HG02678 (cell line): ENCODE measurements at regions not wholly inside any gene's neighbourhood (a gene's known extent, or its start where the extent isn't known, plus 50 kb on each side); places are given as distances from the start of the nearest gene placed in this dataset.
"Not testable (repeated sequence)": the region's sequence is repeated elsewhere in the genome, so short reads cannot be mapped to it uniquely, and the experiment has no call there.

Source experiments
- ATAC-seq: cut with Tn5 transposase; IDR thresholded peaks from one replicate; pipeline ENCODE4 v1.9.1; 2021; ENCODE audit warnings: mild to moderate bottlenecking, moderate library complexity; ENCODE audit not compliant: unreplicated experiment

DNA sequence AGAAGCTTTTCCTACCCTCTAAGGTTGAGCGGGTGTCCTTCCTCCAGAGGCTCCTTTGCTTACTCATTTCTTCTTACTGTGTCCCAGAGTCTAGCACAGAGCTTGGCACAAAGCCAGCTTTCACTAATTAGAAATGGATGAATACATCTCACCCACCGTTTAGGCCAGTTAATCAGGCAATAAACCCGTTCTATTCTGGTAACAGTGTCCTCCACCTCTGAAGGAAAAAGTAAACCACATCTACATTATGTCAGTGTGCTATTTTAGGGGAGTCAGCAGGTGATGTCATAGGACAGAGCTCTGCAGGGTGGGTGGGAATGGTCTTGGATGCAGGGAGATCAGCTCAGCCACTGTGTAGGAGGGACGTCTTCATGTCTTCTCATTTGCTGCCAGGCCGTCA lies 109.2 kb downstream of the OSTF1 start:
- ATAC-seq = no peak

DNA sequence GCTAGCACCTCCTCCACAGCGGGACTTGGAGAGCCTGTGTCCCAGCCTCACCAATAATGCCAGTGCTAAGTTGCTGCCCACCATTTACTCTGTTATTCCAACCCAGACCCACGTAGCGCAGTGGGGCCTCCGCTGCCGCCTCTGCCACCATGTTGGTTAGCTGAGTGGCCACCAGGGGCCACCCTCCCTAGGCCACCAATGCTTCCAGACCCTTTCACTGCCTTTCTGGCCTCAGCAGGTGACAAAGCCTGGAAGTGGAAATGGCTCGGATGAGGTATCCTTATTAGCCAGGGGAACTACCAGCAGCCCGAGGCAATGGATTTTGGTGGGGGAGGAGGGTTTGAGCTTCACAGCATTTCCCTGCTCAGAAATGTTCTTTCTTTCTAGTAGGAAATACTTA lies 110.1 kb downstream of the OSTF1 start:
- ATAC-seq = no peak

DNA sequence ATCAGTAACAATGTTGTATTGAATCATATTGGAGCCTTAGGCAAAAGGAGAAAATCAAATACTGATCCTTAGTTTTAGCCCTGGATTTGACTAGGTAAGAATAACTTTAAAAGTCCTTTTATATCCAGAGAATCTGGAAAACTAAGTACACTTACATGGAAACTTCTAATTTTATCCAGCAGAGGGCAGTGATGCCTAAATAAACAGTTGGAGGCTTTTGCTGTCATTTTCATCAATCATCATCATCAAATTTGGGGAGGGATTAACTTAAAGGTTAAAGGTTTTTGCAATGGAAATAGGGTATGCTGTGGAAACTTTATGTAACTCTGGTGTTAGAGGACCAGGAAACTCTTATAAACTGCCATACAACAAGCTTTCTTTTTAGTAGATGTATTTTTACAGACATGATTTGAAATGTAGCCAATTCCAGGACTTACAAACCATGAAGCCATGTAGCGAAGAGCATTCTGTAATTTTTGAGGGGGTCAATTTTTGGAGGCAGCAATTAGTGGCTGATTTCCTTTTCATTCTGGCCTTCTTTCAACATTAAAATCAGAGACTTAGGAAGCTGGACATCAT lies 112.7 kb downstream of the OSTF1 start:
- no peak for ATAC-seq

DNA sequence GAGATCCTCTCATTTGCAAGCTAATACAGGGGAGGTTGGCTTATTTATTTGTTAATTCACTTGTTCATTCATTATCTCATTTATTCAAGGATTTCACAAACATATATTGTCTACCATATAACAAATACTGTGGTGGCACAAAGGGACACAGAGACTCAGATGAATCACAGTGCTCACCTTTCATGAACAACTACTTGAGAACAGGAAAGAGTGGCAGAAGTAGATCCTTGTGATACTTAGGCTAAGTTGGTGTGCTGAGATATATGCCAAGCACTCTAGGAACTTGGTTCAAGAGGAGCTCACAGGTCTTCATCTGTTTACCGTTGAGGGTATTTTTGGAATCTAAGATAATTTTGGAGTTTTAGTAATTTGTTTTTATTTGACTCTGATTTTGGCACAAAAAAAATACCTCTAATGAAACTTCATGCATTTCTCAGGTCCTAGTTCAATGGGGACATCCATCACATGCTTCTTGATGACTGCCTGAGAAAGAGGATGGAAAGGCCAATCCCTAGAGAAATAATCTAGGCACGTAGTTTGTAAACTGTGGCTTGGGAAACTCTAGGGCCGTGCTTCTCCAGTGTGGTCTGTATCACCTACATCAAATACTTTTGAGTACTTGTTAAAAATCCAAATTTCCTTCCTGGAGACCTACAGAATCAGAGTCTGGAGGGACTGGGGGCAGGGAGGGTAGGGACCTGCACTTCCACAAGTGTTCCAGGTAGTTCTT lies 113.3 kb downstream of the OSTF1 start:
- no peak for ATAC-seq

DNA sequence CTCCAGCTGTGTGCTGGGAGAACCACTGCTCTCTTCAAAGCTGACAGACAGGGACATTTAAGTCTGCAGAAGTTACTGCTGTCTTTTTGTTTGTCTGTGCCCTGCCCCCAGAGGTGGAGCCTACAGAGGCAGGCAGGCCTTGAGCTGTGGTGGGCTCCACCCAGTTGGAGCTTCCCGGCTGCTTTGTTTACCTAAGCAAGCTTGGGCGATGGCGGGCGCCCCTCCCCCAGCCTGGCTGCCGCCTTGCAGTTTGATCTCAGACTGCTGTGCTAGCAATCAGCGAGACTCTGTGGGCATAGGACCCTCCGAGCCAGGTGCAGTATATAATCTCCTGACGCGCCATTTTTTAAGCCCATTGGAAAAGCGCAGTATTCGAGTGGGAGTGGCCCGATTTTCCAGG lies 119.7 kb downstream of the OSTF1 start:
- not testable (repeated sequence) for ATAC-seq

DNA sequence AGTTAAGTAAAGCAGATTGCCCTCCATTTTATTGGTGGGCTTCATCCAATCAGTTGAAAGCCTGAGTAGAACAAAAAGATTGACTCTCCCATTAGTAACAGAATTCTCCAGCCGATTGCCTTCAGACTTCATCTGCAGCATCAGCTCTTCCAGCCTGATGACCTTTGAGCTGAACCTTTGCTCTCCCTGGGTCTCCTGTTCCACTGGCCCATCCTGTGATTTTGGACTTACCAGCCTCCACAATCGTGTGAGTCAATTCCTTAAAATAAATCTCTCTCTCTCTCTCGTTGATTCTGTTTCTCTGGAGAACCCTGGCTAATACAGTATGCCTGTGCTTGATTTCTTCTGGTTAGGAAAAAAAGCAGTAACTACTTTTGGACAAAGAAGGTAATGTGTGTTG lies 121.9 kb downstream of the OSTF1 start:
- ATAC-seq = no peak

DNA sequence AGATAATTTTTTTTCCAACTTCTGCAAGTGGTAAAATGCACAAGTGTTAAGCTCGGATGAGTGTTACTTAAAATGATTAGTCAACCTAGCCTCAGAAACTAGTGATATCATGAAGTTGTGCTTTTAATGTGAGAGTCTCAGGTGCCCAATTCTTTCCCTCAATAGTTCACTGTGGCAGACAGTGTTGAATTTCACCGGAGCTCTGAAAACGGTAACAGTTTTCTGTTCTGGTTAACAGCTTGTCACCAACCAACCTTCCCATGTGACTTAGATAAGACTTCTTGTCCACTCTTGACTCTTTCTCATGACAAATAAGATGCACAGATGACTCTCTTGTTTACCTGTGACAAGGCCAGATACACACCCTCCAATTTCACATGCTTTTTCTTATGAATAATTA lies 125.5 kb downstream of the OSTF1 start:
- no peak for ATAC-seq

DNA sequence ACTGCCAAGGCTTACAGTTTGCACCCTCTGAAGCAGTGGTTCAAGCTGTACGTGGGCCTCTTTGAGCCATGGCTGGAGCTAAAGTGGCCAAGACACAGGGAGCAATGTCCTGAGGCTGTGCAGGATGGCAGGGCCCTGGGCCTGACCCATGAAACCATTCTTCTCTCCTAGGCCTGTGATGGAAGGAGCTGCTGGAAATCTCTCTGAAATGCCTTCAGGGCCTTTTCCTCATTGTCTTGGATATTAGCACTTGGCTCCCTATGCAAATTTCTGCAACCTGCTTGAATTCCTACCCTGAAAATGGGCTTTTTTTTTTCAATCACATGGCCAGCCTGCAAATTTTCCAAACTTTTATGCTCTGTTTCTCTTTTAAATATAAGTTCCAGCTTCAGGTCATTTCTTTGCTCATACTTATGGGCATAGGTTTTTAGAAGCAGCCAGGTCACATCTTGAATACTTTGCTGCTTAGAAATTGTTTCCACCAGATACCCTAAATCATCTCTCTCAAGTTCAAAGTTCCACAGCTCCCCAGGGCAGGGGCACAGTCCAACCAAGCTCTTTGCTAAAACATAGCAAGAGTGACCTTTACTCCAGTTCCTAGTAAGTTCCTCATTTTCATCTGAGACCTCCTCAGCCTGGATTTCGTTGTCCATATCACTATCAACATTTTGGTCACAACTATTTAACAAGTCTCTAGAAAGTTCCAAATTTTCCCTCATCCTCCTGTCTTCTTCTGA lies 138.3 kb downstream of the OSTF1 start:
- ATAC-seq = no peak

DNA sequence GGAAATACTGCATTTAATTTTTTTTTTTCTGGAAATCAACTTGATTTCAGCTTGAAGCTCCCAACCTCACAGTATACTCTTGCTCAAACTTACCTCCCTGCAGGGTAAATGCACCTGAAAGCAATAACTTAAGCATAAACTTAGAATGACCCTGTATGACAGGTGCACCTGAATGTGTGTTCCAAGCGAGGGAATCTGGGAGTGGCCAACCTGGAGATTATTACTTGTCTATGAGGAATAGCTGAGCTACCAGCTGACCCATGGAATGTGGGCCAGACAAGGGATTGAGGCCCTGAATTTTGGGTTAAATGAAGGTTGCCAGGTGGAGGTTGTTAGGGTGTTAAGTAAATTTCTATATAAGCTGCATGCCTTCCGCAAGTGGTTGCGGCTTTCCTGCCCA lies 140.6 kb downstream of the OSTF1 start:
- no peak for ATAC-seq

DNA sequence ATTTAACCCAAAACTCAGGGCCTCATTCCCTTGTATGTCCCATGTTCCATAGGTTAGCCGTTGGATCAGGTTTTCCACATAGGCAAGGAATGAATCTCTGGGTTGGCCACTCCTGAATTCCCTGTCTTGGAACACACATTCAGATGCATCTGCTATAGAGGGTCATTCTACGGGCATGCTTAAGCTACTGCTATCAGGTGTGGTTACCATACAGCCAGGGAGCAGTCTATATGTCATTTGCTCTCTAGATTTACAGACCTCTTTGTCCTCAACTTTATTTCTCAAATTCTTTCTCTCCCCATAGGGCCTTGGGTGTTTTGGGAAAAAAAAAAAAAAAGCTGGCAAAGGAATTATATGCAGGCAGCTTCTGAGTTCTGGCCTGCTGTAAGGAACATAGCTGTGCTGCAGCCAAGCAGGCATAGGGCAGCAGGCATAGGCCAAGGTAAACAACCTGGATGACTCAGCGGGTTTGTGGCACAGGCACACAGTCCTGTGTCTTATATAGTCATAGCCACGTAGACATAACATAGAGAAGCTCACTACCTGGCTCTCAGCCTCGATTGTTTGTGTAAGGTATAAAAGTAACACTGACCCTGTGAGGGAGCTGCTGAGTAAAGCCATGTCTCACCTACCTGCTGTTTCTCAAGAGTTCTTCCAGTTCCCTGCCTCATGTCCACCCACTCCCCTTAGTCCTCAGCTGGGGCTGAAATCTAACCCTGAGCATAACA lies 141.5 kb downstream of the OSTF1 start:
- ATAC-seq = no peak

DNA sequence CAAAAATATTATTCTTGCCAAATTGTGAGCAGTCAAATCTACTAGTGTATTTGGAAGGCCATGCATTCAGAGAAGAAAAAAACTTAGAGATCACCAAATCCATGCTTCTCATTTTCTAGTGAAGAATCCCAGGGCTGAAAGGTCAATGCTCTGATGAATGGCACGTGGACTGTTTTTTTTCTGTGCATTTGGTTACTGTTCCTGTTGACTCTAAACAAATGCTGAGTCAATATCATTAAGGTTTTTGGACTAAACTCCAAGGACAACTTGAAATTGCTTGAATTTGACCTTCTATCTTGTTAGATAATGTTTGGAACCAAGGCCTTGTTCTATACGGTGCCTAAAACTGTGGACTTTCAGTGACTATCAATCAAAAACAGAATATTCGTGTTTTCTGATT lies 142.2 kb downstream of the OSTF1 start:
- no peak for ATAC-seq

DNA sequence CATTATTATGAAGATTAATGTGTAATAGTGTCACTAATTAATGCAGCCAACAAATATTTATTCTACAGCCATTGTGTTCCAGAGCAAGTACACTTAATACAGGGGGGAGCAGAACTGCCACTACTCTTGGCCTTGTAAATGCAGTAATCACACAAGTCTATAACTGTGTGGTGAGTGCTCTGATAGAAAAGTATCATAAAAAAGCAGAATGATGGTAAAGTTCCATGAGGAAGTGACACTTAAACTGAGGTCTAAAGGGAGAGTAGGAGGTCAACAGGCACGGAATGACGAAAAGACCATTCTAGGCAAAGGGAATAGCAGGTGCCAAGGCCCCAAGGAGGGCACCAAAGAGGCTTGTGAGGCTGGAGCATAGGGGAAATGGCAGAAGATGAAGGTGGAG lies 142.9 kb downstream of the OSTF1 start:
- no peak for ATAC-seq

DNA sequence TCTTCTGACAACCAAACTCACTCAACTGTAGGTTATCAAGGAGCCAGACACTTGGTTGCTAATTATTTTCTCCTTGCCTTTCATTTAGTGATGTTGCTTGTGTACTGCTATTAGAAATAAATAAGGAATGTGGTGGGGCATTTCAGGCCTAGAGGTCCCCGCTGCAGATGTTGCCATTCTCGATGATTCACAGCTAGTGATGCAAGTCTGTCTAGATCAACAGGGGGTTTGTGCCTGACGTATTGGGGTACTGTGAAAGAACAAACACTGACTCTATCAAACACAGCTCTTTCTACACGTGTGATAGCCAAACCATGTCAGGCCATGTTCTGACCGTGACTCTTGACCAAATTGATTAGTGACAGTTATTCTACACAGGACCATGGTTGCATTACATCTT lies 144.7 kb downstream of the OSTF1 start:
- ATAC-seq = no peak

DNA sequence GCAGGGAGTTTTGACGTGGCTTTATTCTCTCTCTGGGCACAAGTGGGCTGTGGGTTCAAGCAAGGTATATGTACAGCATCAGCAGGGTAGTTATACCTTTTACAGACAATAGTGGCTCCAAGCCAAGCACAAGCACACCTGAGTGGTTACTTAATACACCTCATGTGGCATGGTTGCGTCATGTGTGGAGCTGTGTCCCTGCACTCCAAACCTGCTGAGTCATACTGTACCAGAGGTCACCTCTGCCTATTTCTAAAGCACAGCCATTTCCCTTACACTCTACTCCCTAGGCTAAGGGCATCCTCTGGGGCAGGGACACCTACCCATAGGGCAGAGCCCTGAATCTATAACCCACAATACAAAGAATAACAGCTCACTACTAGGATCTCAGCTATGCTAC lies 147.3 kb downstream of the OSTF1 start:
- ATAC-seq = no peak

DNA sequence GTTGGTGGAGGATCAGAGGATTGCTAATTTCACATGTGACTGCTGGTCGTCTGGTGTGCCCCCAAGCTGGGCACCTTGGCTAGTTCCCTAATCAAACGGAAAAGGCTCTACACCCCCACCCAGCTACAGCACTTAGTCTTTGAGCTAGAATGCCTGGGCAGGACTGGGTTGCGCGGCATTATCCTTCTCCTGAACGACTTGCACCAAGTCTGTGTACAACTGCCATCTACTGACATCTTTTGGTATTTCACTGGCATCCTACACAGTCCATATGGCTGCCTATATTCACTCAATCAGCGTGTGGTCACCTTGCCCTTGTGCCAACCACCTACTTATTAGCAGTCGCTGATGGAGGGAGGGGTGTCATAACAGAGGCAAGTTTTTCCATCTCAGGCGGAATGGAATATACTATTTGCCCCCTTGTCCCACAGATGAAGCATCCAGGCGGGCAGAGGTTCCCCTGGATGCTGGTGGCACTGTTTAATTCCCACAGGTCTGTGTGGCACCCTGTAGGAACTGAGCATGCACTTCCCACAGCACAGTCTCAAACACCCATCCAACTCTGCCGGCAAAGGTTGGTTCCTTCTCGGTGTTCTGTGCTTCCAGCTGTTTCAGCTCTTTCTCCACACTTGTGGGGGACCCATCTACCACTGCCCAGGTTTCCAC lies 150.1 kb downstream of the OSTF1 start:
- ATAC-seq = peak; percentile 91

DNA sequence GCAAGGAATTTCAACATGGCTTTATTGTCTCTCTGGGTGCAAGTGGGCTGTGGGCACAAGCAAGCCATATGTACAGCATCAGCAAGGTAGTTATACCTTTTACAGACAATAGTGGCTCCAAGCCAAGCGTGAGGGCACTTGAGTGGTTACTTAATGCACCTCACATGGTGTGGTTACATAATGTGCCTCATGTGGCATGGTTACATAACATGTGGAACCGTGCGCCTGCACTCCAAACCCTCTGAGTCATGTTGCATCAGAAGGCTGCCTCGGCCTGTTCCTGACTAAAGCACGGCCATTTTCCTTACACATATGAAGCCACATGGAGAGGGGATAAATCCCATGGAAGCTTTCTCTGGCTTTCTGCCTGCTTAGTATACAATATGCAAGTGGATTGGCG lies 150.9 kb downstream of the OSTF1 start:
- no peak for ATAC-seq

DNA sequence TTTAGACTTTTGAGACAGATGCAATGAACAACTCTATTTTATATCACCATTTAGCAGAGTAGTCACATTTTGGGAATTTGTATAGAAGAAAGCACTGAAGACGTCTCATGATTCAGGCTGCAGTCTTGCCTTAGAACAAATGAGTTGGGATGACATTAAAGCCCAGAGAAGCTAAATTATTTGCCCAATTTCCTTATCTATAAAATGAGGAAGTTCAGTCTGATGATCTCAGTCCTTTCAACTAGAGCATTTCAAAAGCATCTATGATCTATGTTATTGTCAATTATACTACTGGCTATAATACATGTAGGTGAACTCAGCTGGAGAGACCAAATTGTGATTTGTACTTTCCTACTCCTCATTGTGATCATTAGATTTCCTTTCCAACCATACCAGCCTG lies 154.1 kb downstream of the OSTF1 start:
- ATAC-seq = no peak

DNA sequence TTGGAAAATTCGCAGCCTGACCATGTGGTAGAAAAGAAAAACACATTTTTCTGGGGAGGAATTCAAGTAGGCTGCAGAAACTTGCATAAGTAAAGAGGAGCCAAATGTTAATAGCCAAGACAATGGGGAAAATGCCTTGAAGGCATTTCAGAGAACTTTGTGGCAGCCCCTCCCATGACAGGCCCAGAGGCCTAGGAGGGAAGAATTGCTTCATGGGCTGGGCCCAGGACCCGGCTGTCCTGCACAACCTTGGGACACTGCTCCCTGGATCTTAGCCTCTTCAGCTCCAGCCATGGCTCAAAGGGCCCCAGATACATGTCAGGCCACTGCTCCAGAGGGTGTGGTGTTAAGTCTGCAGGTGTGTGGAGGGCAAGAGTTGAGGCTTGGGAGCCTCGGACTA lies 158.6 kb downstream of the OSTF1 start:
- no peak for ATAC-seq

DNA sequence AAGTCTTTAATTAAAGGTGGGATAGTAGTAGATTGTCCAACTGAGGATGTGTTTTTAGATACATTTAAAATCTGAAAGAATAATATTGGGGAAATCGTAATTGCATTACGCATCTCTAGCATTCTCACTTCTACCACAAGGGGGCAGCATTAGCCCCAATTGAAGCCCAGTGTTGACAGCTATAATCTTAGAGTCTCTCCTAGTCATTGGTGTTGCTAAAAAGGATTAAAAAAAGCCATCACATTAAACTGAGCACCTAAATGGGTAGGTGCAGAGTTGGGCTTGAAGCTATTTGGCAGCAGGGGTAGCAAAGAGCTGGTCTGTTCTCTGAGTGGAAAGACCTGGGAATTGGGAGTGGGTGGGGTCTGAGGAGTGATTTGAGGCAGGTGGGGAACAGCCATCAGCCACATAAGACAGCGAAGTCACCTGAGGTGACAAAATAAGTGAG lies 177.2 kb downstream of the OSTF1 start:
- ATAC-seq = peak; percentile 79

DNA sequence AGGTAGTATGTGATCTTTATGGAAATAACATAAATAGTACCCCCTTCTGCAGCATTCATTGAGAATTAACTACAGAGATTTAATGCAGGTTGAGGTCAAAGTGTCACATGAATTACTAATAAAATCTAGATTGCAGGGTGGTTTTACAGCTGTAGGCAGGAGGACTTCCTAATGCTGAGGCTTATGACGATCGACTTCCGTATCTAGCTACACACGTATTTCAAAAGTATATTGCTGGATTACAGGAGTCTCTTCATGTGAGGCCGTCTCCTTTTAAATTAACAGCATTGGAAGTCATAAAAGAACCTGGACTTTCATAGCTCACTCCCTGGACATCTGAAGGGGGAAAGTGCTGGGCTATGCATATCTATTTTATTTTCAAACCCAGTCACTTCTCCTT lies 180.9 kb downstream of the OSTF1 start:
- no peak for ATAC-seq

DNA sequence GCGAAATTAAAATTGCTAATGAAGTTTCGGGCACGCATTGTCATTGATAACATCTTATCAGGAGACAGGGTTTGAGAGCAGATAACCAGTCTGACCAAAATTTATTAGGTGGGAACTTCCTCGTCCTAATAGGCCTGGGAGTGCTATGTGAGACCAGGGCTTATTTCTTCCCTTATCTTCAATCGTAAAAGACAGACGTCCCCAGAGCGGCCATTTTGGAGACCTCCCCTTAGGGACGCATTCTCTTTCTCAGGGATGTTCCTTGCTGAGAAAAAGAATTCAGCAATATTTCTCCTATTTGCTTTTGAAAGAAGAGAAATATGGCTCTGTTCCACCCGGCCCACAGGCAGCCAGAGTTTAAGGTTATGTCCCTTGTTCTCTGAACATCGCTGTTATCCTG lies 184.7 kb downstream of the OSTF1 start:
- not testable (repeated sequence) for ATAC-seq
